ENCODE measurements at regions not wholly inside any gene's neighbourhood (a gene's known extent, or its start where the extent isn't known, plus 50 kb on each side); places are given as distances from the start of the nearest gene placed in this dataset.

- Mint-ChIP-seq H3K27me3 (ENCODE audit: low read depth) (no peaks in the 10 kb centered on the region), H3K4me1 (peaks cover 11 to 14% of the 10 kb centered on the region in 2 experiments), H3K4me3 (no peak overlapping the region), H3K9me3 (no peaks in the 10 kb centered on the region), H3K27ac (no peak overlapping the region), H3K36me3 (ENCODE audit: insufficient read depth in 1 of 3, low read depth in 3 of 3) (no peaks in the 10 kb centered on the region)
- Histone ChIP-seq H2BK12ac (ENCODE audit: insufficient read length, low read depth, low read length) (no peak overlapping the region), H3K9ac (ENCODE audit: extremely low read depth, insufficient read length, low read length) (no peak overlapping the region), H3K79me1 (ENCODE audit: insufficient read depth, low read depth, low read length, poor library complexity, severe bottlenecking) (no peaks in the 10 kb centered on the region), H2AK5ac (ENCODE audit: insufficient read length, low read length) (no peak overlapping the region), H3K27me3 (ENCODE audit: insufficient read depth, low read length) (no peaks in the 10 kb centered on the region), H3K14ac (ENCODE audit: insufficient read depth, low read length) (no peak overlapping the region), H2BK15ac (ENCODE audit: low read depth, low read length) (no peak overlapping the region), H3K23ac (ENCODE audit: insufficient read length, low read depth, low read length) (no peak overlapping the region), H3K23me2 (ENCODE audit: insufficient read length, low read depth, low read length, poor library complexity, severe bottlenecking) (no peaks in the 10 kb centered on the region), H3K18ac (ENCODE audit: insufficient read length, low read depth, low read length) (no peak overlapping the region), H3K56ac (ENCODE audit: insufficient read length, low read depth, low read length) (no peak overlapping the region), H4K91ac (ENCODE audit: insufficient read length, low read depth, low read length) (no peak overlapping the region), H4K5ac (ENCODE audit: insufficient read length, low read depth, low read length) (no peak overlapping the region), H3K9me3 (ENCODE audit: control insufficient read depth, low read depth, low read length) (no peaks in the 10 kb centered on the region), H2BK20ac (ENCODE audit: low read depth, low read length, poor library complexity, severe bottlenecking) (no peak overlapping the region), H3K4me1 (ENCODE audit: insufficient read depth, low read length) (no peaks in the 10 kb centered on the region; the same call in none of the 2 replicates), H3K79me2 (ENCODE audit: insufficient read depth, low read length) (no peaks in the 10 kb centered on the region), H3K4me2 (ENCODE audit: insufficient read depth, insufficient read length, low read length) (no peak overlapping the region), H2BK5ac (ENCODE audit: insufficient read length, low read length) (no peak overlapping the region), H4K8ac (replicated peaks; ENCODE audit: insufficient read length, low read depth, low read length) (no peak overlapping the region), H2BK120ac (ENCODE audit: low read depth, low read length, poor library complexity, severe bottlenecking) (no peak overlapping the region), H4K20me1 (ENCODE audit: control insufficient read depth, insufficient read depth, insufficient read length) (no peaks in the 10 kb centered on the region), H3K27ac (ENCODE audit: insufficient read length, low read depth, low read length) (no peak overlapping the region), H3K4ac (ENCODE audit: low read depth, low read length) (no peak overlapping the region), H2AFZ (ENCODE audit: low read length) (no peak overlapping the region), H3T11ph (ENCODE audit: low read length) (no peak overlapping the region)
- no CpG with 5 or more reads among the region's 1 CpG for WGBS (ENCODE audit: extremely low coverage, insufficient read length, low lambda C conversion rate)
- DNase-seq = no peak
- no peak for TF ChIP-seq CTCF (conservative IDR thresholded peaks at IDR 0.05)
Observed at GRCh38 chr7:83879063-83879462, 230.1 kb upstream of the SEMA3E start.

Measured in H9 (cell line).